Gastrocnemius medialis (tissue), 4 donors: ENCODE measurements at regions not wholly inside any gene's neighbourhood (a gene's known extent, or its start where the extent isn't known, plus 50 kb on each side); places are given as distances from the start of the nearest gene placed in this dataset.

Experiments used
- ATAC-seq, 2 donors: fragments of 150-250 bp; one replicate each; pipeline ENCODE4 v1.9.1; 2016
- DNase-seq, 2 donors: peaks; one replicate each; pipeline ENCODE4 v3.0.0-alpha.2; 2019
- H3K27ac ChIP-seq, 4 donors: fragments of 200-600 bp; sonication (generic); 1 replicate in 1 of 4; 2 replicates in 3 of 4; pipeline ENCODE4 v1.5.1; 2016 to 2018; ENCODE audit warnings: mild to moderate bottlenecking in 2 of 4, moderate library complexity in 1 of 4
- H3K27me3 ChIP-seq, 3 donors: fragments of 200-600 bp; sonication (generic) in 2 of 3; 1 replicate in 1 of 3; 2 replicates in 2 of 3; pipeline versions ENCODE4 v1.5.1 to v1.6.0; 2016 to 2019; ENCODE audit warnings: mild to moderate bottlenecking in 1 of 3, moderate library complexity in 1 of 3
- H3K36me3 ChIP-seq, 2 donors: fragments of 200-600 bp; sonication (generic) in 1 of 2; one replicate each; pipeline ENCODE4 v1.5.1; 2017 to 2018
- H3K4me1 ChIP-seq, 2 donors: fragments of 200-600 bp; sonication (generic) in 1 of 2; one replicate each; pipeline ENCODE4 v1.5.1; 2016 to 2017; ENCODE audit warnings: mild to moderate bottlenecking in 2 of 2
- H3K4me3 ChIP-seq, 4 donors: fragments of 200-600 bp; sonication (generic) in 3 of 4; 1 replicate in 1 of 4; 2 replicates in 3 of 4; pipeline ENCODE4 v1.5.1; 2016 to 2019; ENCODE audit warnings: mild to moderate bottlenecking in 2 of 4
- H3K9me3 ChIP-seq, 3 donors: fragments of 200-600 bp; sonication (generic) in 2 of 3; 1 replicate in 1 of 3; 2 replicates in 2 of 3; pipeline ENCODE4 v1.5.1; 2016 to 2019
- CTCF ChIP-seq, 5 experiments: fragments of 450-650 bp in 3 of 5; fragments of 200-600 bp in 2 of 5; sonication (generic) in 2 of 5; IDR thresholded peaks in 4 of 5; conservative IDR thresholded peaks in 1 of 5; 1 replicate in 4 of 5; 2 replicates in 1 of 5; pipeline ENCODE4 v1.5.1; 2016 to 2019; ENCODE audit warnings: antibody characterized with exemption in 5 of 5, mild to moderate bottlenecking in 3 of 5, moderate library complexity in 3 of 5
- POLR2A ChIP-seq, 2 donors: fragments of 450-650 bp; IDR thresholded peaks; one replicate each; pipeline ENCODE4 v1.6.1; 2017; ENCODE audit warnings: antibody characterized with exemption in 2 of 2, mild to moderate bottlenecking in 2 of 2, moderate library complexity in 2 of 2
- in situ Hi-C, 4 donors: fragments of 200-750 bp; cut with MboI; loops; one replicate each; pipeline versions ENCODE4 v1.15.0 to v1.8.0; 2017; ENCODE audit warnings: low sequenced_read_pairs in 4 of 4
- intact Hi-C: fragments of 100-400 bp; cut with DNase I; formaldehyde crosslinking; loops from one replicate; pipeline ENCODE4 v1.15.1; 2023; ENCODE audit warnings: low total_unique reads

DNA sequence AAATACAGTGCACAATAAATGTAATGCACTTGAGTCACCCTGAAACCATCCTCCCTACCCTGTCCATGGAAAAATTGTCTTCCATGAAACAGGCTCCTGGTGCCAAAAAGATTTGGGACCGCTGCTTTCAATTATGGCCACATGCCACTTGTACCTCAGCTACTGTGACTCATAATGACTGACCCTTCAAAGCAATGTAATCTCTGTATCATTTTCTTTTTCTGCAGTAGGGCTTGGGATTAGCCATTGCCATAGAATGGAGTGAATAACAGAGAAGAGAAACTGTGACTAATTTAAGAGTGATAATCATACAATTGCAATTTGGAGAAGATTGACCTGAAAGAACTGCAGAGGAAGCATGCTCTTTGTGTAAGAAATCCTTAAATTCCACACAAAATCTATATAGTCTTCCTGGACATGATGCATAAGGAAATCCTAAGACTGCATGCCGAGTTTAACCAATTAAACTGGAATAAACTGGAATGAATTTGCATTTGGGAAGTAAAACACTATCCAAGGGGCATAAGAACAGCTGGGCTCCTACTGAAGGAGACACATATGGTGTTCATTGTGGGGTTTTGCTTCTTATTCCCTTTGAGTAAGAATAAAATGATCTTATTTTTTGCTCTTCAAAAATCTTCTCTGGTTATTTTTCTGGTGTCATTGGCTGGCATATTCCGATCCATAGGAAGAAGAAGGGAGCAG lies 59.5 kb upstream of the SLC7A1 start:
- DNase-seq (no peak), ATAC-seq (no peak)
- TF ChIP-seq CTCF (IDR thresholded peaks at IDR 0.05 in 4 of 5, conservative IDR thresholded peaks at IDR 0.05 in 1 of 5) (no peak), POLR2A (IDR thresholded peaks at IDR 0.05) (no peak)
- Histone ChIP-seq H3K27ac (no peak overlapping the region), H3K36me3 (no peaks in the 10 kb centered on the region), H3K9me3 (no peaks in the 10 kb centered on the region), H3K4me1 (no peaks in the 10 kb centered on the region), H3K27me3 (no peaks in the 10 kb centered on the region), H3K4me3 (no peak overlapping the region)
- in situ Hi-C loops, result no loop called here
- intact Hi-C loops, result no loop called here

GRCh38 chr13:29654384-29654783 lies 58.9 kb upstream of the SLC7A1 start:
- Histone ChIP-seq H3K4me1 (no peaks in the 10 kb centered on the region), H3K27ac (no peak overlapping the region), H3K4me3 (no peak overlapping the region), H3K36me3 (no peaks in the 10 kb centered on the region), H3K9me3 (no peaks in the 10 kb centered on the region), H3K27me3 (no peaks in the 10 kb centered on the region)
- intact Hi-C loops, result no loop called here
- ATAC-seq (no peak), DNase-seq (no peak)
- TF ChIP-seq POLR2A (IDR thresholded peaks at IDR 0.05) (no peak), CTCF (IDR thresholded peaks at IDR 0.05 in 4 of 5, conservative IDR thresholded peaks at IDR 0.05 in 1 of 5) (no peak)
- in situ Hi-C loops, result no loop called here

- DNase-seq (no peak), ATAC-seq (no peak)
- TF ChIP-seq CTCF (IDR thresholded peaks at IDR 0.05 in 4 of 5, conservative IDR thresholded peaks at IDR 0.05 in 1 of 5) (no peak), POLR2A (IDR thresholded peaks at IDR 0.05) (no peak)
- Histone ChIP-seq H3K27me3 (no peaks in the 10 kb centered on the region), H3K36me3 (no peaks in the 10 kb centered on the region), H3K4me3 (no peak overlapping the region), H3K4me1 (no peaks in the 10 kb centered on the region), H3K27ac (no peak overlapping the region), H3K9me3 (no peaks in the 10 kb centered on the region)
- in situ Hi-C loops (no loop called here), intact Hi-C loops (no loop called here)
These were observed 53.3 kb upstream of the SLC7A1 start for GRCh38 chr13:29648760-29649159.
